GM06990 (cell line): ENCODE measurements at regions not wholly inside any gene's neighbourhood (a gene's known extent, or its start where the extent isn't known, plus 50 kb on each side); places are given as distances from the start of the nearest gene placed in this dataset.

ENCODE experiments used
- DNase-seq: peaks from one replicate; pipeline ENCODE4 v3.0.0-alpha.2; 2011; ENCODE audit not compliant: insufficient read length; ENCODE audit errors: extremely low read depth
- H3K27me3 ChIP-seq: replicated peaks from 2 replicates; pipeline ENCODE4 v1.6.0; 2011; ENCODE audit warnings: low read length; ENCODE audit not compliant: control insufficient read depth, insufficient read depth
- H3K36me3 ChIP-seq: 2 replicates; pipeline ENCODE4 v1.5.1; 2011; ENCODE audit warnings: low read length; ENCODE audit not compliant: control insufficient read depth, insufficient read depth
- H3K4me3 ChIP-seq: replicated peaks from 2 replicates; pipeline ENCODE4 v1.5.1; 2011; ENCODE audit warnings: low read depth, mild to moderate bottlenecking, control low read depth, low read length
- TF ChIP-seq, protein P1 (sequence below): IDR thresholded peaks from 2 replicates; pipeline ENCODE4 v1.5.1; 2011; ENCODE audit warnings: low read length, control low read depth, mild to moderate bottlenecking, inconsistent platforms; ENCODE audit not compliant: insufficient read depth, poor library complexity, severe bottlenecking

- TF ChIP-seq, protein P1, sequence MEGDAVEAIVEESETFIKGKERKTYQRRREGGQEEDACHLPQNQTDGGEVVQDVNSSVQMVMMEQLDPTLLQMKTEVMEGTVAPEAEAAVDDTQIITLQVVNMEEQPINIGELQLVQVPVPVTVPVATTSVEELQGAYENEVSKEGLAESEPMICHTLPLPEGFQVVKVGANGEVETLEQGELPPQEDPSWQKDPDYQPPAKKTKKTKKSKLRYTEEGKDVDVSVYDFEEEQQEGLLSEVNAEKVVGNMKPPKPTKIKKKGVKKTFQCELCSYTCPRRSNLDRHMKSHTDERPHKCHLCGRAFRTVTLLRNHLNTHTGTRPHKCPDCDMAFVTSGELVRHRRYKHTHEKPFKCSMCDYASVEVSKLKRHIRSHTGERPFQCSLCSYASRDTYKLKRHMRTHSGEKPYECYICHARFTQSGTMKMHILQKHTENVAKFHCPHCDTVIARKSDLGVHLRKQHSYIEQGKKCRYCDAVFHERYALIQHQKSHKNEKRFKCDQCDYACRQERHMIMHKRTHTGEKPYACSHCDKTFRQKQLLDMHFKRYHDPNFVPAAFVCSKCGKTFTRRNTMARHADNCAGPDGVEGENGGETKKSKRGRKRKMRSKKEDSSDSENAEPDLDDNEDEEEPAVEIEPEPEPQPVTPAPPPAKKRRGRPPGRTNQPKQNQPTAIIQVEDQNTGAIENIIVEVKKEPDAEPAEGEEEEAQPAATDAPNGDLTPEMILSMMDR: no peak
- no peaks in the 10 kb centered on the region for H3K27me3 ChIP-seq
- H3K4me3 ChIP-seq: no peak overlapping the region
- no peak for DNase-seq
- no peaks in the 10 kb centered on the region for H3K36me3 ChIP-seq
Observed at GRCh38 chr4:85302756-85303155, 172.2 kb upstream of the ARHGAP24 start.

DNA sequence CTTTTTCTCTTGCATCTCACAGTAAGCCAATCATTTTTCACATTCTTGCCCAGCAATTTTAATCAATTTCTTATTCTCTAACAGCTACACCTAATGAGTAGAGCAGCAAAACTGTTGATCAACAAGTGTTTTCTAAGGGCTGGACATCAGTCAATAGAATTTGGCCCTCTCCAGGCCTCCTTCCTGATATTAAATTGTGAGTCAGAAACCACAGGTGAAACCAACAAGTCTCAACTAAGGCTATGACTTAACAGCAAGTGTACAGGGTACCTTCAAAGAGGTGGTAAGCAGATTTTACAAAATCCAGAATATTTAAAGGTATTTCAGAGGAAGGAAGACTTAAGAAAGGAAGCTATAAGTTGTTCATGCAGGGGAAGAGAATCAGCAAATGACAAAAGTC lies 156.5 kb upstream of the ARHGAP24 start:
- TF ChIP-seq, protein P1: no peak
- Histone ChIP-seq H3K36me3 (no peaks in the 10 kb centered on the region), H3K4me3 (no peak overlapping the region), H3K27me3 (no peaks in the 10 kb centered on the region)
- DNase-seq: no peak

DNA sequence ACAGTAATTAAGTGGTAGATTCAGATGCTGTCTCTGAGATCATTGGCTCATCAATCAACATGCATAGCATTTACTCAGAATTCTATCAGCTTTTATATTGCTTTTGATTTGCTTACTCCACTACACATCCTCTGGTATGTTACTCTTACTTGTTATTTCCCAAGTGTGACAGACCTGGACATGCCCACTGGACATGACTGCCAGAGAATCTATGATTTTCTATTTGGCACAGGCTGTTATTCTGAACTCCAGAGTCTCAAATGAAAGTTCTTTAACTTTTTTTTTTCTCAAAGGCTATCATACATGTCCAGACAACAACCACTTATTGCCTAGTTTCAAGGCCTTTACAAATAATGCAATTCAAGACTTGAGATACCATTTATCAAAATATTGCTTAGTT lies 116.1 kb upstream of the ARHGAP24 start:
- H3K27me3 ChIP-seq: no peaks in the 10 kb centered on the region
- H3K36me3 ChIP-seq: no peaks in the 10 kb centered on the region
- DNase-seq: no peak
- no peak overlapping the region for H3K4me3 ChIP-seq
- TF ChIP-seq, protein P1: no peak

DNA sequence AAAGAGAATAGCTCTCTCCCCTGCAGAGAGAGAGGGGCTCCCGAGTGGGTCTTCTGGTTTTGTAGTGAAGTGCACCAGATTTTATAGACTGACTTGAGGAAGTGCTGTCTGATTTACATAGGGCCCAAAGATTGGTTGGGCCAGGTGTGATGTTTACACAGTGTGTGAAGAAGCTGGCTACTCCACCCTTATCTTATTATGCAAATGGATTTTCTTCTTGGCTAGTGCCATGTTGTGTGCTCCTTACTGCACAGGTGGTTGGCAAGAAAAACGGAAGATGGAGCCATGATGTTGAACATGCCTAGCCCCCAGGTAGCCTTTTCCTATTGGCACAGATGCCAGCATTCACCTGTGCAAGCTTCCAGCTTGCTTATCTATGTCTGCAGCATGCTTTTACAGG lies 112.4 kb upstream of the ARHGAP24 start:
- Histone ChIP-seq H3K27me3 (no peaks in the 10 kb centered on the region), H3K36me3 (no peaks in the 10 kb centered on the region), H3K4me3 (no peak overlapping the region)
- DNase-seq: no peak
- TF ChIP-seq, protein P1: no peak

DNA sequence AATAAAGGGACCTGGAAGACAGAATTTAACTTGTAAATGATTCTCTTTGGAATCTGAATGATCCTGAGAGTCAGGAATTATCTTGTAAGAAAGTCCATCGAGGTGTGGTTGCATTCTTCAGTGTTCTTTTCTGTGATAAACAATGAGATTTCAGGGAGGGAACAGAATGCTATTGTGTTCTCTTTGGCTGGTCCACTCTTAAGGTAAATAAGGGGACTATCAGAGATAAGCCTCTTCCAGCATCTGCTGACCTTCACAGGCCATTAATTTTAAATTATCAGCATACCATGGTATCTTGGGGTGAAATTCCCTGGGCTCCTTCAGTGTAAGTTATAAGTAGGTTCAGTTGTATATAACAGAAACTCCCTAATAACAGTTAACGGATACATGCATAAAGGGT lies 107.1 kb upstream of the ARHGAP24 start:
- DNase-seq: no peak
- TF ChIP-seq, protein P1: no peak
- Histone ChIP-seq H3K27me3 (no peaks in the 10 kb centered on the region), H3K36me3 (no peaks in the 10 kb centered on the region), H3K4me3 (no peak overlapping the region)

GRCh38 chr4:85368240-85368639 lies 106.7 kb upstream of the ARHGAP24 start:
- no peak for DNase-seq
- H3K27me3 ChIP-seq: no peaks in the 10 kb centered on the region
- H3K4me3 ChIP-seq: no peak overlapping the region
- no peaks in the 10 kb centered on the region for H3K36me3 ChIP-seq
- TF ChIP-seq, protein P1: no peak
